ENCODE measurements at regions not wholly inside any gene's neighbourhood (a gene's known extent, or its start where the extent isn't known, plus 50 kb on each side); places are given as distances from the start of the nearest gene placed in this dataset.

GRCh38 chr2:3059141-3059925, 318.3 kb downstream of the EIPR1 start:
- DNase-seq: no peak

- DNase-seq: no peak
Observed at GRCh38 chr2:3054066-3054465, 323.6 kb downstream of the EIPR1 start.

GRCh38 chr2:3051266-3051665, 326.4 kb downstream of the EIPR1 start:
- no peak for DNase-seq

- DNase-seq: no peak
Observed at GRCh38 chr2:3046170-3046865, 331.3 kb downstream of the EIPR1 start.

- DNase-seq: no peak
Observed at GRCh38 chr2:3045318-3045921, 332.2 kb downstream of the EIPR1 start.

GRCh38 chr2:3044587-3045317, 332.9 kb downstream of the EIPR1 start:
- DNase-seq: no peak

GRCh38 chr2:3043726-3044125, 333.9 kb downstream of the EIPR1 start:
- DNase-seq: no peak

- no peak for DNase-seq
Observed at GRCh38 chr2:3042601-3043585, 334.7 kb downstream of the EIPR1 start.

GRCh38 chr2:3041841-3042600, 335.6 kb downstream of the EIPR1 start:
- no peak for DNase-seq

GRCh38 chr2:3041246-3041645, 336.4 kb downstream of the EIPR1 start:
- DNase-seq: no peak

GRCh38 chr2:3040496-3041140, 337.0 kb downstream of the EIPR1 start:
- DNase-seq: no peak

GRCh38 chr2:3040066-3040428, 337.6 kb downstream of the EIPR1 start:
- DNase-seq: no peak

GRCh38 chr2:3039188-3040065, 338.2 kb downstream of the EIPR1 start:
- DNase-seq: no peak

GRCh38 chr2:3038636-3039035, 339.0 kb downstream of the EIPR1 start:
- DNase-seq: no peak

GRCh38 chr2:3037196-3038194, 340.1 kb downstream of the EIPR1 start:
- DNase-seq: no peak

GRCh38 chr2:3036432-3037125, 341.0 kb downstream of the EIPR1 start:
- DNase-seq: no peak

- DNase-seq: no peak
Observed at GRCh38 chr2:3035385-3036050, 342.1 kb downstream of the EIPR1 start.

All from activated CD4-positive, alpha-beta T cell treated with anti-CD3 and anti-CD28 coated beads, Interleukin-10, Interleukin-2, amounts not matched to agents 100 ng/mL and 50 ng/mL, durations not matched to agents 16 hours and 8 hours (primary cell).